CD14-positive monocyte (primary cell): ENCODE measurements at regions not wholly inside any gene's neighbourhood (a gene's known extent, or its start where the extent isn't known, plus 50 kb on each side); places are given as distances from the start of the nearest gene placed in this dataset.

Experiments used
- DNase-seq, 3 donors: peaks; one replicate each; pipeline ENCODE4 v3.0.0-alpha.2; 2011 to 2022
- H2AFZ ChIP-seq: 2 replicates; pipeline ENCODE4 v1.6.0; 2012; ENCODE audit warnings: mild to moderate bottlenecking, low read depth, low read length, inconsistent platforms; ENCODE audit not compliant: insufficient read depth, poor library complexity, severe bottlenecking
- H3K27ac ChIP-seq, 2 donors: 1 replicate in 1 of 2; 2 replicates in 1 of 2; pipeline ENCODE4 v1.5.1; 2012 to 2013; ENCODE audit warnings: low read length in 2 of 2, control low read depth in 1 of 2, inconsistent platforms in 1 of 2, low read depth in 1 of 2, mild to moderate bottlenecking in 1 of 2
- H3K27me3 ChIP-seq, 2 donors: one replicate each; pipeline versions ENCODE4 v1.6.0 to v1.6.1; 2011 to 2013; ENCODE audit warnings: low read length in 2 of 2; ENCODE audit not compliant: control insufficient read depth in 2 of 2, insufficient read depth in 2 of 2
- H3K36me3 ChIP-seq, 2 donors: replicated peaks in 1 of 2; 1 replicate in 1 of 2; 2 replicates in 1 of 2; pipeline versions ENCODE4 v1.5.1 to v1.6.1; 2012 to 2013; ENCODE audit warnings: low read length in 2 of 2, control low read depth in 1 of 2, inconsistent platforms in 1 of 2, mild to moderate bottlenecking in 1 of 2; ENCODE audit not compliant: insufficient read depth in 2 of 2, control insufficient read depth in 1 of 2
- H3K4me1 ChIP-seq, 2 donors: 1 replicate in 1 of 2; 2 replicates in 1 of 2; pipeline versions ENCODE4 v1.5.1 to v1.6.1; 2012 to 2013; ENCODE audit warnings: low read length in 2 of 2, control low read depth in 1 of 2, inconsistent platforms in 1 of 2, mild to moderate bottlenecking in 1 of 2, moderate library complexity in 1 of 2; ENCODE audit not compliant: insufficient read depth in 2 of 2, control insufficient read depth in 1 of 2
- H3K4me2 ChIP-seq: replicated peaks from 2 replicates; pipeline ENCODE3; 2012; ENCODE audit warnings: low read length, moderate library complexity, mild to moderate bottlenecking; ENCODE audit not compliant: poor library complexity, severe bottlenecking; ENCODE audit errors: extremely low read depth
- H3K4me3 ChIP-seq, 3 experiments: fragments of 200-600 bp in 1 of 3; sonication (generic) in 1 of 3; replicated peaks in 1 of 3; 1 replicate in 2 of 3; 2 replicates in 1 of 3; pipeline ENCODE4 v1.5.1; 2011 to 2013; ENCODE audit warnings: low read length in 3 of 3, mild to moderate bottlenecking in 3 of 3, control low read depth in 2 of 3, low read depth in 2 of 3, inconsistent platforms in 1 of 3, moderate library complexity in 1 of 3
- H3K79me2 ChIP-seq: 2 replicates; pipeline ENCODE4 v1.6.0; 2012; ENCODE audit warnings: mild to moderate bottlenecking, control low read depth, inconsistent platforms, low read length, moderate library complexity; ENCODE audit not compliant: insufficient read depth
- H3K9ac ChIP-seq: 2 replicates; pipeline ENCODE4 v1.6.0; 2017; ENCODE audit warnings: low read length, mild to moderate bottlenecking; ENCODE audit not compliant: insufficient read depth, poor library complexity, severe bottlenecking
- H3K9me3 ChIP-seq, 2 donors: replicated peaks in 1 of 2; 1 replicate in 1 of 2; 2 replicates in 1 of 2; pipeline versions ENCODE4 v1.5.1 to v1.6.1; 2012 to 2013; ENCODE audit warnings: low read length in 2 of 2, control low read depth in 1 of 2; ENCODE audit not compliant: control insufficient read depth in 1 of 2, insufficient read depth in 1 of 2
- H4K20me1 ChIP-seq: 2 replicates; pipeline ENCODE4 v1.6.0; 2012; ENCODE audit warnings: mild to moderate bottlenecking, low read length, control low read depth, moderate library complexity; ENCODE audit not compliant: insufficient read depth
- H3K27ac Mint-ChIP-seq, 7 donors: one replicate each; pipeline ENCODE4 v1.8.0; 2020; ENCODE audit warnings: mild to moderate bottlenecking in 7 of 7, mixed read lengths in 7 of 7, moderate library complexity in 6 of 7, inconsistent platforms in 2 of 7
- H3K27me3 Mint-ChIP-seq, 3 donors: one replicate each; pipeline ENCODE4 v1.8.0; 2021 to 2022; ENCODE audit warnings: low read depth in 3 of 3, mild to moderate bottlenecking in 3 of 3, mixed read lengths in 3 of 3, moderate library complexity in 3 of 3, inconsistent platforms in 1 of 3
- H3K36me3 Mint-ChIP-seq, 2 donors: one replicate each; pipeline ENCODE4 v1.8.0; 2020; ENCODE audit warnings: mixed read lengths in 2 of 2, inconsistent platforms in 1 of 2, mild to moderate bottlenecking in 1 of 2
- H3K4me1 Mint-ChIP-seq: one replicate; pipeline ENCODE4 v1.8.0; 2020; ENCODE audit warnings: mild to moderate bottlenecking, mixed read lengths
- H3K4me3 Mint-ChIP-seq, 2 donors: one replicate each; pipeline ENCODE4 v1.8.0; 2020; ENCODE audit warnings: mild to moderate bottlenecking in 2 of 2, mixed read lengths in 2 of 2, moderate library complexity in 1 of 2
- H3K9me3 Mint-ChIP-seq, 7 donors: one replicate each; pipeline ENCODE4 v1.8.0; 2020 to 2022; ENCODE audit warnings: mixed read lengths in 7 of 7, mild to moderate bottlenecking in 6 of 7, moderate library complexity in 6 of 7, inconsistent platforms in 2 of 7
- WGBS: methylation state at CpG from one replicate; pipeline ENCODE4 v1.1.5; 2013; ENCODE audit warnings: missing lambda C conversion rate; ENCODE audit not compliant: insufficient coverage; 5-methylcytosine and 5-hydroxymethylcytosine counted together
- intact Hi-C, 2 donors: fragments of 100-400 bp; cut with micrococcal nuclease; formaldehyde crosslinking; loops; one replicate each; pipeline versions ENCODE4 v1.15.0 to v1.15.1; 2023
- TF ChIP-seq, protein P1 (sequence below): fragments of 200-600 bp; IDR thresholded peaks from one replicate; pipeline ENCODE4 v1.8.0; 2022; ENCODE audit warnings: antibody characterized with exemption, mild to moderate bottlenecking

DNA sequence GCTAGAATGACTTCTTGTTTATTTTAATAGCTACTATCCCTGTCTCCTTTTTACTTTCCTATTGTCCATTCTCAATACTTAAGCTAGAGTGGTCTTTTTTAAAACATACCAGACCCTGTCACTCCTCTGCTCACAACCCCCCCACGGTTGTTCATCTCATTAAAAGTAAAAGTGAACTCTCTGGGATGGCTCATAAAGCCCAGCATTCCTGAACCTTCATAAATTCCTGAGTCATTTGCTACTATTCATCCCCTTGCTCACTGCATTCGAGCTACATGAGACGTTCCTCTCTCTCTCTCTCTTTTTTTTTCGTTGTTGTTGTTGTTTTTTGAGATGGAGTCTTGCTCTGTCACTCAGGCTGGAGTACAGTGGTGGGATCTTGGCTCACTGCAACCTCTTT is 148.7 kb upstream of the DSEL start:
- TF ChIP-seq, protein P1, sequence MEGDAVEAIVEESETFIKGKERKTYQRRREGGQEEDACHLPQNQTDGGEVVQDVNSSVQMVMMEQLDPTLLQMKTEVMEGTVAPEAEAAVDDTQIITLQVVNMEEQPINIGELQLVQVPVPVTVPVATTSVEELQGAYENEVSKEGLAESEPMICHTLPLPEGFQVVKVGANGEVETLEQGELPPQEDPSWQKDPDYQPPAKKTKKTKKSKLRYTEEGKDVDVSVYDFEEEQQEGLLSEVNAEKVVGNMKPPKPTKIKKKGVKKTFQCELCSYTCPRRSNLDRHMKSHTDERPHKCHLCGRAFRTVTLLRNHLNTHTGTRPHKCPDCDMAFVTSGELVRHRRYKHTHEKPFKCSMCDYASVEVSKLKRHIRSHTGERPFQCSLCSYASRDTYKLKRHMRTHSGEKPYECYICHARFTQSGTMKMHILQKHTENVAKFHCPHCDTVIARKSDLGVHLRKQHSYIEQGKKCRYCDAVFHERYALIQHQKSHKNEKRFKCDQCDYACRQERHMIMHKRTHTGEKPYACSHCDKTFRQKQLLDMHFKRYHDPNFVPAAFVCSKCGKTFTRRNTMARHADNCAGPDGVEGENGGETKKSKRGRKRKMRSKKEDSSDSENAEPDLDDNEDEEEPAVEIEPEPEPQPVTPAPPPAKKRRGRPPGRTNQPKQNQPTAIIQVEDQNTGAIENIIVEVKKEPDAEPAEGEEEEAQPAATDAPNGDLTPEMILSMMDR, result no peak
- no peak overlapping the region for H3K27ac ChIP-seq
- Mint-ChIP-seq H3K4me1 (no peaks in the 10 kb centered on the region), H3K9me3 (peaks cover 0 to 3% (median 0%) of the 10 kb centered on the region in 7 donors), H3K27me3 (peaks cover 0 to 1% (median 0%) of the 10 kb centered on the region in 3 donors), H3K4me3 (no peak overlapping the region), H3K36me3 (no peaks in the 10 kb centered on the region), H3K27ac (no peak overlapping the region)
- 75% methylated on average over 1 of the region's 4 CpGs for WGBS
- H3K36me3 ChIP-seq, result no peaks in the 10 kb centered on the region
- no peaks in the 10 kb centered on the region for H3K9me3 ChIP-seq
- H4K20me1 ChIP-seq, result no peaks in the 10 kb centered on the region
- intact Hi-C loops, result no loop called here
- H3K27me3 ChIP-seq, result no peaks in the 10 kb centered on the region
- no peak overlapping the region for H3K4me3 ChIP-seq
- H3K4me1 ChIP-seq, result no peaks in the 10 kb centered on the region
- H2AFZ ChIP-seq, result no peak overlapping the region
- DNase-seq, result no peak
- no peaks in the 10 kb centered on the region for H3K79me2 ChIP-seq
- no peak overlapping the region for H3K4me2 ChIP-seq
- no peak overlapping the region for H3K9ac ChIP-seq

DNA sequence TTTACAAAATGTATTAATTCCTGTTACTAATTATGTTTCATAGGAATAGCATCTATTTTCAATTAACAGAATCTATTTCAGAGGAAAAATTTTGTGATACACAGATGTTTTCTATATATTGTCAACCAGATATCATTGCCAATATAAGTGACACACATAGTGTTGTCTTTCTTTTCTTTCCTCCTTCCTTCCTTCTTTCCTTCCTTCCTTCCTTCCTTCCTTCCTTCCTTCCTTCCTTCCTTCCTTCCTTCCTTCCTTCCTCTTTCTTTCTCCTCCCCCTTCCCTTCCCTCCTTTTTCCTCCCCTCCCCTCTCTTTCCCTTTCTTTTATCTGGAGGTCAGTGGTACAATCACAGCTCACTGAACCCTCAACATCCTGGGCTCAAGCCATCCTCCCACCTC is 146.5 kb upstream of the DSEL start:
- H3K4me1 Mint-ChIP-seq, result no peaks in the 10 kb centered on the region
- peaks cover 0 to 3% (median 0%) of the 10 kb centered on the region in 7 donors for H3K9me3 Mint-ChIP-seq
- no peak for DNase-seq
- no peak overlapping the region for H3K4me3 Mint-ChIP-seq
- Histone ChIP-seq H3K27ac (no peak overlapping the region), H3K27me3 (no peaks in the 10 kb centered on the region), H3K9ac (no peak overlapping the region), H3K36me3 (no peaks in the 10 kb centered on the region), H3K9me3 (no peaks in the 10 kb centered on the region), H3K4me2 (no peak overlapping the region), H2AFZ (no peak overlapping the region), H4K20me1 (no peaks in the 10 kb centered on the region), H3K4me3 (no peak overlapping the region), H3K79me2 (no peaks in the 10 kb centered on the region), H3K4me1 (no peaks in the 10 kb centered on the region)
- peaks cover 0 to 1% (median 0%) of the 10 kb centered on the region in 3 donors for H3K27me3 Mint-ChIP-seq
- intact Hi-C loops, result no loop called here
- H3K27ac Mint-ChIP-seq, result no peak overlapping the region
- TF ChIP-seq, protein P1, result no peak
- no peaks in the 10 kb centered on the region for H3K36me3 Mint-ChIP-seq
